ENCODE measurements at regions not wholly inside any gene's neighbourhood (a gene's known extent, or its start where the extent isn't known, plus 50 kb on each side); places are given as distances from the start of the nearest gene placed in this dataset.

DNA sequence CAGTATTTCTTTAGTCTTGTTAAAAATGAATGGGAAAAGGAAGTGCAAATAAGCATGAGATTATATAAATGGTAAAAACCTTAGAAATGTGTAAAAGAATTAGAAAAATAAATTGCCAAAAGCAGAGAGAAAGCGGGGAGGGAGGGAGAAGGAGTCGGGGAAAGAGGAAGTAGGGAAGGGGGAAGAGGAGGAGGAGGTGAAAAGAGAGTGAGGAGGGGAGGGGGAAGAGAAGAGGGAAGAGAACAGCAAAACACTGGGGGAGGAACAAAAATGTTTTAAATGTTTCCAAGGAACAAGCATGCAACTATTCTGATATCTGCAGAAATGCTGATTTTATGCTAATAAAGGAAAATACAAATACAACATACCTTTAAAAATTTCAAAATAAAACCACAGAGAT, 317.5 kb downstream of the PIK3R1 start:
- Histone ChIP-seq H3K4me1 (ENCODE audit: control insufficient read depth, insufficient read depth, low read length) (peaks cover 20% of the 10 kb centered on the region), H3K4me3 (ENCODE audit: low read depth, low read length) (no peak overlapping the region), H3K27ac (ENCODE audit: extremely low read depth, low read depth, low read length) (no peak overlapping the region), H3K36me3 (ENCODE audit: control insufficient read depth in 2 of 2, insufficient read depth in 1 of 2, low read length in 2 of 2) (no peaks in the 10 kb centered on the region), H3K9me3 (ENCODE audit: control insufficient read depth, insufficient read depth, low read depth, low read length) (no peaks in the 10 kb centered on the region)
- TF ChIP-seq, protein P1, sequence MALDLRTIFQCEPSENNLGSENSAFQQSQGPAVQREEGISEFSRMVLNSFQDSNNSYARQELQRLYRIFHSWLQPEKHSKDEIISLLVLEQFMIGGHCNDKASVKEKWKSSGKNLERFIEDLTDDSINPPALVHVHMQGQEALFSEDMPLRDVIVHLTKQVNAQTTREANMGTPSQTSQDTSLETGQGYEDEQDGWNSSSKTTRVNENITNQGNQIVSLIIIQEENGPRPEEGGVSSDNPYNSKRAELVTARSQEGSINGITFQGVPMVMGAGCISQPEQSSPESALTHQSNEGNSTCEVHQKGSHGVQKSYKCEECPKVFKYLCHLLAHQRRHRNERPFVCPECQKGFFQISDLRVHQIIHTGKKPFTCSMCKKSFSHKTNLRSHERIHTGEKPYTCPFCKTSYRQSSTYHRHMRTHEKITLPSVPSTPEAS (tag by site-specific recombination; IDR thresholded peaks at IDR 0.05): no peak
- TF ChIP-seq ZFP3 (tag by site-specific recombination; IDR thresholded peaks at IDR 0.05; ENCODE audit: low read depth) (no peak), ZSCAN30 (tag by site-specific recombination; IDR thresholded peaks at IDR 0.05) (no peak), ZNF473 (tag by site-specific recombination; IDR thresholded peaks at IDR 0.05) (no peak), ZFP41 (tag by site-specific recombination; IDR thresholded peaks at IDR 0.05; ENCODE audit: borderline replicate concordance) (no peak), ZNF311 (tag by site-specific recombination; IDR thresholded peaks at IDR 0.05; ENCODE audit: borderline replicate concordance) (no peak), ZNF10 (tag by site-specific recombination; IDR thresholded peaks at IDR 0.05) (no peak), ZNF341 (tag by site-specific recombination; IDR thresholded peaks at IDR 0.05; ENCODE audit: low read depth) (peak; percentile 65), ZNF146 (tag by site-specific recombination; IDR thresholded peaks at IDR 0.05) (no peak), ZNF514 (tag by site-specific recombination; IDR thresholded peaks at IDR 0.05) (no peak), ZNF366 (tag by site-specific recombination; conservative IDR thresholded peaks at IDR 0.05) (0 out of 2 replicates have a peak, but pooled peaks have one; percentile 18)
- TF ChIP-seq, protein P2, sequence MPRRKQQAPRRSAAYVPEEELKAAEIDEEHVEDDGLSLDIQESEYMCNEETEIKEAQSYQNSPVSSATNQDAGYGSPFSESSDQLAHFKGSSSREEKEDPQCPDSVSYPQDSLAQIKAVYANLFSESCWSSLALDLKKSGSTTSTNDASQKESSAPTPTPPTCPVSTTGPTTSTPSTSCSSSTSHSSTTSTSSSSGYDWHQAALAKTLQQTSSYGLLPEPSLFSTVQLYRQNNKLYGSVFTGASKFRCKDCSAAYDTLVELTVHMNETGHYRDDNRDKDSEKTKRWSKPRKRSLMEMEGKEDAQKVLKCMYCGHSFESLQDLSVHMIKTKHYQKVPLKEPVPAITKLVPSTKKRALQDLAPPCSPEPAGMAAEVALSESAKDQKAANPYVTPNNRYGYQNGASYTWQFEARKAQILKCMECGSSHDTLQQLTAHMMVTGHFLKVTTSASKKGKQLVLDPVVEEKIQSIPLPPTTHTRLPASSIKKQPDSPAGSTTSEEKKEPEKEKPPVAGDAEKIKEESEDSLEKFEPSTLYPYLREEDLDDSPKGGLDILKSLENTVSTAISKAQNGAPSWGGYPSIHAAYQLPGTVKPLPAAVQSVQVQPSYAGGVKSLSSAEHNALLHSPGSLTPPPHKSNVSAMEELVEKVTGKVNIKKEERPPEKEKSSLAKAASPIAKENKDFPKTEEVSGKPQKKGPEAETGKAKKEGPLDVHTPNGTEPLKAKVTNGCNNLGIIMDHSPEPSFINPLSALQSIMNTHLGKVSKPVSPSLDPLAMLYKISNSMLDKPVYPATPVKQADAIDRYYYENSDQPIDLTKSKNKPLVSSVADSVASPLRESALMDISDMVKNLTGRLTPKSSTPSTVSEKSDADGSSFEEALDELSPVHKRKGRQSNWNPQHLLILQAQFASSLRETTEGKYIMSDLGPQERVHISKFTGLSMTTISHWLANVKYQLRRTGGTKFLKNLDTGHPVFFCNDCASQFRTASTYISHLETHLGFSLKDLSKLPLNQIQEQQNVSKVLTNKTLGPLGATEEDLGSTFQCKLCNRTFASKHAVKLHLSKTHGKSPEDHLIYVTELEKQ (tag by site-specific recombination; IDR thresholded peaks at IDR 0.05; ENCODE audit: borderline replicate concordance): no peak
- TF ChIP-seq, protein P3, sequence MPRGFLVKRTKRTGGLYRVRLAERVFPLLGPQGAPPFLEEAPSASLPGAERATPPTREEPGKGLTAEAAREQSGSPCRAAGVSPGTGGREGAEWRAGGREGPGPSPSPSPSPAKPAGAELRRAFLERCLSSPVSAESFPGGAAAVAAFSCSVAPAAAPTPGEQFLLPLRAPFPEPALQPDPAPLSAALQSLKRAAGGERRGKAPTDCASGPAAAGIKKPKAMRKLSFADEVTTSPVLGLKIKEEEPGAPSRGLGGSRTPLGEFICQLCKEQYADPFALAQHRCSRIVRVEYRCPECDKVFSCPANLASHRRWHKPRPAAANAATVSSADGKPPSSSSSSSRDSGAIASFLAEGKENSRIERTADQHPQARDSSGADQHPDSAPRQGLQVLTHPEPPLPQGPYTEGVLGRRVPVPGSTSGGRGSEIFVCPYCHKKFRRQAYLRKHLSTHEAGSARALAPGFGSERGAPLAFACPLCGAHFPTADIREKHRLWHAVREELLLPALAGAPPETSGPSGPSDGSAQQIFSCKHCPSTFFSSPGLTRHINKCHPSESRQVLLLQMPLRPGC (tag by site-specific recombination; IDR thresholded peaks at IDR 0.05): no peak
- TF ChIP-seq, protein P4, sequence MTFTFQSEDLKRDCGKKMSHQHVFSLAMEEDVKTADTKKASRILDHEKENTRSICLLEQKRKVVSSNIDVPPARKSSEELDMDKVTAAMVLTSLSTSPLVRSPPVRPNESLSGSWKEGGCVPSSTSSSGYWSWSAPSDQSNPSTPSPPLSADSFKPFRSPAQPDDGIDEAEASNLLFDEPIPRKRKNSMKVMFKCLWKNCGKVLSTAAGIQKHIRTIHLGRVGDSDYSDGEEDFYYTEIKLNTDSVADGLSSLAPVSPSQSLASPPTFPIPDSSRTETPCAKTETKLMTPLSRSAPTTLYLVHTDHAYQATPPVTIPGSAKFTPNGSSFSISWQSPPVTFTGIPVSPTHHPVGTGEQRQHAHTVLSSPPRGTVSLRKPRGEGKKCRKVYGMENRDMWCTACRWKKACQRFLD (tag by site-specific recombination; IDR thresholded peaks at IDR 0.05): no peak
- TF ChIP-seq, protein P5, sequence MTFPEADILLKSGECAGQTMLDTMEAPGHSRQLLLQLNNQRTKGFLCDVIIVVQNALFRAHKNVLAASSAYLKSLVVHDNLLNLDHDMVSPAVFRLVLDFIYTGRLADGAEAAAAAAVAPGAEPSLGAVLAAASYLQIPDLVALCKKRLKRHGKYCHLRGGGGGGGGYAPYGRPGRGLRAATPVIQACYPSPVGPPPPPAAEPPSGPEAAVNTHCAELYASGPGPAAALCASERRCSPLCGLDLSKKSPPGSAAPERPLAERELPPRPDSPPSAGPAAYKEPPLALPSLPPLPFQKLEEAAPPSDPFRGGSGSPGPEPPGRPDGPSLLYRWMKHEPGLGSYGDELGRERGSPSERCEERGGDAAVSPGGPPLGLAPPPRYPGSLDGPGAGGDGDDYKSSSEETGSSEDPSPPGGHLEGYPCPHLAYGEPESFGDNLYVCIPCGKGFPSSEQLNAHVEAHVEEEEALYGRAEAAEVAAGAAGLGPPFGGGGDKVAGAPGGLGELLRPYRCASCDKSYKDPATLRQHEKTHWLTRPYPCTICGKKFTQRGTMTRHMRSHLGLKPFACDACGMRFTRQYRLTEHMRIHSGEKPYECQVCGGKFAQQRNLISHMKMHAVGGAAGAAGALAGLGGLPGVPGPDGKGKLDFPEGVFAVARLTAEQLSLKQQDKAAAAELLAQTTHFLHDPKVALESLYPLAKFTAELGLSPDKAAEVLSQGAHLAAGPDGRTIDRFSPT (tag by site-specific recombination; IDR thresholded peaks at IDR 0.05): no peak
- TF ChIP-seq, protein P6, sequence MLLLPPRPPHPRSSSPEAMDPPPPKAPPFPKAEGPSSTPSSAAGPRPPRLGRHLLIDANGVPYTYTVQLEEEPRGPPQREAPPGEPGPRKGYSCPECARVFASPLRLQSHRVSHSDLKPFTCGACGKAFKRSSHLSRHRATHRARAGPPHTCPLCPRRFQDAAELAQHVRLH (tag by site-specific recombination; IDR thresholded peaks at IDR 0.05): no peak
- TF ChIP-seq, protein P7, sequence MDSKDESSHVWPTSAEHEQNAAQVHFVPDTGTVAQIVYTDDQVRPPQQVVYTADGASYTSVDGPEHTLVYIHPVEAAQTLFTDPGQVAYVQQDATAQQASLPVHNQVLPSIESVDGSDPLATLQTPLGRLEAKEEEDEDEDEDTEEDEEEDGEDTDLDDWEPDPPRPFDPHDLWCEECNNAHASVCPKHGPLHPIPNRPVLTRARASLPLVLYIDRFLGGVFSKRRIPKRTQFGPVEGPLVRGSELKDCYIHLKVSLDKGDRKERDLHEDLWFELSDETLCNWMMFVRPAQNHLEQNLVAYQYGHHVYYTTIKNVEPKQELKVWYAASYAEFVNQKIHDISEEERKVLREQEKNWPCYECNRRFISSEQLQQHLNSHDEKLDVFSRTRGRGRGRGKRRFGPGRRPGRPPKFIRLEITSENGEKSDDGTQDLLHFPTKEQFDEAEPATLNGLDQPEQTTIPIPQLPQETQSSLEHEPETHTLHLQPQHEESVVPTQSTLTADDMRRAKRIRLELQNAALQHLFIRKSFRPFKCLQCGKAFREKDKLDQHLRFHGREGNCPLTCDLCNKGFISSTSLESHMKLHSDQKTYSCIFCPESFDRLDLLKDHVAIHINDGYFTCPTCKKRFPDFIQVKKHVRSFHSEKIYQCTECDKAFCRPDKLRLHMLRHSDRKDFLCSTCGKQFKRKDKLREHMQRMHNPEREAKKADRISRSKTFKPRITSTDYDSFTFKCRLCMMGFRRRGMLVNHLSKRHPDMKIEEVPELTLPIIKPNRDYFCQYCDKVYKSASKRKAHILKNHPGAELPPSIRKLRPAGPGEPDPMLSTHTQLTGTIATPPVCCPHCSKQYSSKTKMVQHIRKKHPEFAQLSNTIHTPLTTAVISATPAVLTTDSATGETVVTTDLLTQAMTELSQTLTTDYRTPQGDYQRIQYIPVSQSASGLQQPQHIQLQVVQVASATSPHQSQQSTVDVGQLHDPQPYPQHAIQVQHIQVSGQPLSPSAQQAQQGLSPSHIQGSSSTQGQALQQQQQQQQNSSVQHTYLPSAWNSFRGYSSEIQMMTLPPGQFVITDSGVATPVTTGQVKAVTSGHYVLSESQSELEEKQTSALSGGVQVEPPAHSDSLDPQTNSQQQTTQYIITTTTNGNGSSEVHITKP (tag by site-specific recombination; IDR thresholded peaks at IDR 0.05): no peak; the same call in 1 of the 2 replicates
- CTCF ChIA-PET: no interaction called here
- POLR2A ChIA-PET: no interaction called here
